ENCODE measurements at regions not wholly inside any gene's neighbourhood (a gene's known extent, or its start where the extent isn't known, plus 50 kb on each side); places are given as distances from the start of the nearest gene placed in this dataset.

DNA sequence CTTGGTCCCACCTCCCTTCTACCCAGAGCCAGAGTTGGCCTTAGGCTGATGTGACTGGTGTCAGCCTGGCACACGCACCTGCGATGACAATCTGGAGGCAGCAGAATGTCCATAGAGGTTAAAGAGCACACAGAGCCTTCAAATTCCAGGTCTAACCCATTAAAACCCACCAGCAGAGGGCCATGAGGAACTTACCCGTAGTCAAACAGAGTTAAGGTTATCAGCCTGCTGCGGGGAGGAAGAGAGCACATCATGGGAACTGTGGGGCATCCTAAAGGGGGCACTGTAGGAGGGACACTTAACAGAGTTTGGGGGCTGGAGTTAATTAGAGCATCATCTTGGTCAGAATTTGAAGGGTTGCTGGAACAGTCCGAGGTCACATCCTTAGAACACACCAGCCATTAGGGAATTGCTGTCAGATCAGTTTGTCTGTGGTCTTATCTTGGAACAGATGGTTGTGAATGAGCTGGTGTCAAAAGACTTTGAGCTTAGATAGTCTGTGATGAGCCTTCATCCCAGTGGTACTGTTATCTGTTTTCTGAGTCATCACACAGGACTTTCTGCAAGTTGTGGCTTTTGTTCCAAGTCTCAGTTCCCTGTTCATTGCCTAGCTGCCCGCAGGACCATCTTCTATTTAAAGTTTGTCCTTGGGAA is 248.6 kb downstream of the LOXHD1 start:
- Mint-ChIP-seq H3K27me3 (no peaks in the 10 kb centered on the region), H3K9me3 (no peaks in the 10 kb centered on the region), H3K27ac (no peak overlapping the region), H3K36me3 (no peaks in the 10 kb centered on the region), H3K4me1 (peaks cover 2% of the 10 kb centered on the region), H3K4me3 (no peak overlapping the region)
- no peak for DNase-seq

- Mint-ChIP-seq H3K27me3 (no peaks in the 10 kb centered on the region), H3K36me3 (no peaks in the 10 kb centered on the region), H3K9me3 (no peaks in the 10 kb centered on the region), H3K4me1 (peaks cover 2% of the 10 kb centered on the region), H3K27ac (no peak overlapping the region), H3K4me3 (no peak overlapping the region)
- DNase-seq, result no peak
These were observed 245.7 kb downstream of the LOXHD1 start for GRCh38 chr18:46411191-46411828.

DNA sequence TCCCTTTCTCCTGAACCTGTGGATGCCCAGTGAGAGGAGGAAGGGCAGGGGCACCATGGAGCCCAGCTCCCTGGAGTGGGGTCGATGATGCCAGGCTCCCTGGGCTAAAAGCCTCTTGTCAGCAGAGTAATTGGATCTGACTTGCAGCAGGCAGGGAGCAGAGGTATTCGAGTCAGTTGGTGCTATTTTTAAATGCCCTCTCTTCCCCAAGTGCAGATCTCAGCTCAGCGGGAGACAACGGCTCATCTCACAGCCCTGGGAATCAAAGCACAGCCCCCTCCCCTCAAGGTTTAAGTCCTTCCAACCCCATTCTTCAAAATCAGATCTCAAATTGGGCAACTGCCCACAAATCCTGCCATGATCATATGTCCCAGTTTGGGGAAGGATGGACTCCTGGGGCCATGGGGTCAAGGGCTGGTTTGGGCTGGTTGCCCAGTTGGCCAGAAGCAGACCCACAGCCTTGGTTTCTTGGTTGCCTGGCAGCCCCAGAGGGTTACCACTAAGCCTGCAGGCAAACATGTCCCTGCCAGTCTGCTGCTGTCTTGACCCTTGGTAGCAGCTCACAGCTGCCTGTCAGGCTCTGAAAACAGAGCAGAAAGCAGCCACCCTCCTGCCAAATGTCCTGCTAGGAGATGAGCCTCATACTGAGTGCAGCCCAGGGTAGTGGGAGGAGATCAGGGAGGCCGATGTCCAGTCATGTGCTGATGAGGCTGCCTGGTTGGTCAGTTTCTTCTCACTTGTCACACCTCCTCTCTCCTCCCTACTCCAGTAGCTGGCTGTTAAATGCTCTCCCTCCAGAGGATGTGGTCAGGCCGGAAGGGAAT is 244.9 kb downstream of the LOXHD1 start:
- H3K9me3 Mint-ChIP-seq, result no peaks in the 10 kb centered on the region
- H3K4me1 Mint-ChIP-seq, result peaks cover 2% of the 10 kb centered on the region
- no peaks in the 10 kb centered on the region for H3K36me3 Mint-ChIP-seq
- no peak for DNase-seq
- H3K27ac Mint-ChIP-seq, result no peak overlapping the region
- no peaks in the 10 kb centered on the region for H3K27me3 Mint-ChIP-seq
- H3K4me3 Mint-ChIP-seq, result no peak overlapping the region

- Mint-ChIP-seq H3K4me3 (no peak overlapping the region), H3K9me3 (no peaks in the 10 kb centered on the region), H3K4me1 (no peaks in the 10 kb centered on the region), H3K27ac (no peak overlapping the region), H3K27me3 (no peaks in the 10 kb centered on the region), H3K36me3 (no peaks in the 10 kb centered on the region)
- DNase-seq, result no peak
These were observed 244.1 kb downstream of the LOXHD1 start for GRCh38 chr18:46412916-46413315.

DNA sequence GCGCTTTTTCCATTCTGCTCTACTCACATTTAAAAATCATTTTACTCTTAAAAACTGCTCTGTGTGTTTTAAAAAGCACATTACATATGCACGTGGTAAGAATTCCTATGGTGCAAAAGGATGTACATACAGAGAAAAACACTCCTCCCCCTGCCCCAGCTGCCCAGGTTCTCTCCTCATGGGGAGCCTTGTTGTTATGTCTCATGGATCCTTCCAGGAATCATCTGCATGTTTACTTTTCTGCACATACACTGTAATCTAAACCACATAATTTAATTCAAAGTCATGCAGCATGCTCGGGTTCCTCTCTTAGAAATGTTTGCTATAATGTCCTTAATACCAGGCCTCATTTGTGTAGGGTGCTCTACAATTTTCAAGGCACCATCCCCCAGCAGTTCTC is 243.3 kb downstream of the LOXHD1 start:
- no peaks in the 10 kb centered on the region for H3K36me3 Mint-ChIP-seq
- DNase-seq, result no peak
- no peak overlapping the region for H3K27ac Mint-ChIP-seq
- no peaks in the 10 kb centered on the region for H3K9me3 Mint-ChIP-seq
- H3K27me3 Mint-ChIP-seq, result no peaks in the 10 kb centered on the region
- peaks cover 3% of the 10 kb centered on the region for H3K4me1 Mint-ChIP-seq
- no peak overlapping the region for H3K4me3 Mint-ChIP-seq

DNA sequence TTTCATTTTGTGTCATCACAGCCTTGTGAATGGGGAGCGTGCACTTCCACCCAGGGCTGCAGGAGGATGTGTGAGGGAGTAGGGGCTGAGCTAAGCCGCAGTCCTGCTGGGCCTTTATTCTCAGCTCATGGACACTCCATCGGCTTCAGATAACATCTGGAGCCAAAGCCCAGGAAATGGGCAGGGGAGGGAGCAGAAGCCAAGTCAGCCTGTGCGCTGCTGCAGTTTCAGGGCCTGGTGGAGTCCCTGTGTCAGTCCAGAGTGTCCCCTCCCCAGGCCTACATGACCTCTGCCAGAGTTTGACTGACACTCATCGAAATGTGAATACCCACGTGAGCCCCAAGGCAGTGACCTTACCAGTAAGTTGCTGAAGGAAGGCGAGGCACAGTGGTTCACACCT is 242.2 kb downstream of the LOXHD1 start:
- Mint-ChIP-seq H3K9me3 (no peaks in the 10 kb centered on the region), H3K36me3 (no peaks in the 10 kb centered on the region), H3K27me3 (no peaks in the 10 kb centered on the region), H3K4me3 (no peak overlapping the region), H3K4me1 (peaks cover 14% of the 10 kb centered on the region), H3K27ac (no peak overlapping the region)
- DNase-seq, result no peak

GRCh38 chr18:46415532-46416252 is 241.3 kb downstream of the LOXHD1 start:
- Mint-ChIP-seq H3K27ac (no peak overlapping the region), H3K4me1 (peaks cover 14% of the 10 kb centered on the region), H3K4me3 (no peak overlapping the region), H3K36me3 (no peaks in the 10 kb centered on the region), H3K27me3 (no peaks in the 10 kb centered on the region), H3K9me3 (no peaks in the 10 kb centered on the region)
- no peak for DNase-seq

DNA sequence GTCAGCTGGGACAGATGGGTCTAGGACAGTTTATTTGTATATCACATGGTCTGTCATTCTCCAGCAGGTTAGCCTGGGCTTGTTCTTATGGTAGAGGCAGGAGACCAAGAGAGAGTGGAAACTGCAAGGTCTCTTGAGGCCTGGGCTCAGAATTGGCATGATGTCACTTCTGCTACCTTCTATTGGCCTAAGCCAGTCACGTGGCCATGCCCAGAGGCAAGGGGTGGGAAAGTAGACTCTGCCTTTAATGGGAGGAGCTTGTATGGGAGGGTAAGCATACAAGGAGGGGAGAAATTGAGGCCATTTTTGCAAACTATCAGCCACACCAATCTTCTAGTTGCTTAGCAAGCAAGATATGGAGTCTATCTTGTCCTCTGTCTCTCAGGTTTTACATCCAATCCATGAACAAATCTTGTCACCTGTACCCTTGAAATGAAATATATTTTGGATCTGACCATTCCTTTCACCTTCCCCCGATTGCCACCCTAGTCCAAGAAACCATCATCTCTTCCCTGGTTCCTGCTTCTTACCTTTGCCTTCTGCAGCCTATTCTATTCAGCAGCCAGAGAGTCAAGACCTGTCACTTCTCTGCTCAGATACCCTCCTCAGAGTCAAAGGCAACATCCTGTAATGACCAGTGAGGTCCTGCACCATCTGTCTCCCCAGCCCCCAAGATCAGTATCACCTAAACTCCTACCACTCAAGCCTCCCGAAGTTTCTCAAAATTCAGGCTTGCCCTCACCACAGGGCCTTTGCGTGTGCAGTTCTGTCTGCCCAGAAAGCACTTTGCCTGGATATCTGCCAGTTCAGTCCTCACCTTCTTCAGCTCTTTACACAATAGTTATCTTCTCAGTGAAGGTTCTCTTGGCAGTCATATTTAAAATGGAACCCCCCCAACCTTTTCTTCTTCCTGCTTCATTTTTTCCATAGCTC is 240.0 kb downstream of the LOXHD1 start:
- no peak for DNase-seq
- H3K27me3 Mint-ChIP-seq, result no peaks in the 10 kb centered on the region
- H3K9me3 Mint-ChIP-seq, result no peaks in the 10 kb centered on the region
- no peak overlapping the region for H3K4me3 Mint-ChIP-seq
- H3K27ac Mint-ChIP-seq, result no peak overlapping the region
- peaks cover 14% of the 10 kb centered on the region for H3K4me1 Mint-ChIP-seq
- no peaks in the 10 kb centered on the region for H3K36me3 Mint-ChIP-seq

GRCh38 chr18:46418663-46419260 is 238.3 kb downstream of the LOXHD1 start:
- H3K36me3 Mint-ChIP-seq, result no peaks in the 10 kb centered on the region
- DNase-seq, result no peak
- no peak overlapping the region for H3K4me3 Mint-ChIP-seq
- no peak overlapping the region for H3K27ac Mint-ChIP-seq
- peaks cover 16% of the 10 kb centered on the region for H3K4me1 Mint-ChIP-seq
- H3K9me3 Mint-ChIP-seq, result no peaks in the 10 kb centered on the region
- H3K27me3 Mint-ChIP-seq, result no peaks in the 10 kb centered on the region

DNA sequence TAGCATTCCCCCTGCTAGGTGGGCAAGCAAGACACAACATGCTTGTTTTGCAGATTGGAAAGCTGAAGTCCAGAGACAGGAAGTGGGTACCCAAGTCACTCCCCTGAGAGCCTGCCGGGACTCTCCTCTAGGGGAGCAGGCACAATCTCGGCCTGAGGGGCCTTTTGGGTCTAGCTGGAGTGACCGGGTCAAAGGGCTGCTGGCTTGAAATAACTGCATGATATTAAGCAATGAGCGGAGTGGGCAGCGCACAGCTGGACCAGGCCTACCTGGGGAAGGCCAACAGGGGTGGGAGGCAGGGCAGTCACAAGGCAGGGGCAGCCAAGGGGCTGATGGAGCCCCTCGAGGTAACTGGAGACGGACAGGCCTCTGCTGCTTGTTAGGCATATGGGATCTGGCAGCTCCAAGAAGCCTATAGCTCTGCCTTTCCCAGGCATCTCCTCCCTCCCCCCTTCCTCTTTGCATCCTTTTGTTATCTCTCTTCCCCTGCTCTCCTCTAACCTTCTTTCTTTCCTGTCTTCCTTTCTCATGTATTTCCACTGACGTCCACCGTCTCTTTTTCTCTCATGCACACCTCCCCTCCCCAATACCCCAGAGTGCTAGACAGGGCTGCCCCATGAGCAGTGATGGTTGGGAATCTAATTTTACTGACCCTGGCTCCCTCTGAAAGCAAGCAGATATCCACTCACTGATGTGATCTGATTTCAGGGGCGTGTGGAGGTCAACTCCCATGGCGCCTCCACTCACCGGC is 237.5 kb downstream of the LOXHD1 start:
- H3K27ac Mint-ChIP-seq, result no peak overlapping the region

DNA sequence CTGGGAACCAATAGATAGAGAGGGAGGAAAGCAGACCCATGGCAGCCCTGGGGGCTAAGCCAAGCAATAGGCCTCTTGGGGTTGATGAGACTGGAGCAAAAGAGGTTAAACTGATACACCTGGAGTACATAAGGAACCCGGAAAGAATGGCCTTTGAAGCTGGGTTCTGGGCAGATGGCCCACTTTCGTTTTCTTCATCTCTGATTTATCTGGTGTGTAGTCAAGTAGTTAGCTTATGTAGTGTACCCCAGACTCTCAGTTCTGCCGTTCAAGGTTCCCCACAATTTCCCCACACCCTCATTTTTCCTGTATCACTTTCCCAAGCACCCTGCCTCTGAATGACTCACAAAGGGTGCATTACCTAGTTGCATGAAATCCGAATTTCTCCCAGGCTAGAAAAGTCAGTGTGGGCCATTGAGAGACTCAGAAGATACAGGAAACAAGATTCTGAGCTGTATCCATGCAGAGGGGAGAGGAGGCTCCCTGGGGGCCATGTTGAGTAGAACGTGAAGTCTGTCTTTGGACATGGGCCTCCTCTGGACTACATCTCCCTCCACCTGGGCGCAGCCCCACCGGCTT is 235.0 kb downstream of the LOXHD1 start:
- H3K4me1 Mint-ChIP-seq, result peaks cover 16% of the 10 kb centered on the region
- DNase-seq, result no peak
- no peak overlapping the region for H3K27ac Mint-ChIP-seq
- no peaks in the 10 kb centered on the region for H3K27me3 Mint-ChIP-seq
- no peaks in the 10 kb centered on the region for H3K9me3 Mint-ChIP-seq
- H3K36me3 Mint-ChIP-seq, result no peaks in the 10 kb centered on the region
- H3K4me3 Mint-ChIP-seq, result no peak overlapping the region

More for the DNA sequence above, 237.5 kb downstream of the LOXHD1 start:
- no peaks in the 10 kb centered on the region for H3K9me3 Mint-ChIP-seq
- no peak overlapping the region for H3K4me3 Mint-ChIP-seq
- no peaks in the 10 kb centered on the region for H3K27me3 Mint-ChIP-seq
- DNase-seq, result no peak
- no peaks in the 10 kb centered on the region for H3K36me3 Mint-ChIP-seq
- peaks cover 16% of the 10 kb centered on the region for H3K4me1 Mint-ChIP-seq

DNA sequence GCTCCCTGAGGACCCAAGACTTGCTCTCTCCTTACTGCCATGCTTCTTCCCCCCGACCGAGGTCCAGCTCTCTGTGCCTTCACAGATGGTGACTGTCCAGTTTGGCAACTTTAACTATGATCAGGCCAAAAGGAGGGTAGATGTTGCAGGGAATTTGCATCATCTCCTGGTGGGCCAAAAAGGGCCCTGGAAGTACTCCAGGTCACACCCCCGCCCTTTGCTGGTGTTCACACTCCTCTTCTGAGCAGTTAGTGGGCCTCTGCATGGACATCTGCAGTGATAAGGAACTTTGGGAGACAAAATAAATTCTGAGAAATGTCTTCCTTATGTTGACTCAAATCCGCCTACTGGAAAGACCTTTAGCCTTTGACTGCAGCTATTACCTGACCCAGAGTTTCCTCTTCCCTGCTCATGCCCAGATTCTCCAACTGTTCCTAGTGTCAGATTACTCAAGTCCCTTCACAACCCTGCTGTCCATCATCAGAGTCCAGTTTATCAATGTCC is 234.4 kb downstream of the LOXHD1 start:
- H3K36me3 Mint-ChIP-seq, result no peaks in the 10 kb centered on the region
- no peak overlapping the region for H3K27ac Mint-ChIP-seq
- no peaks in the 10 kb centered on the region for H3K27me3 Mint-ChIP-seq
- peaks cover 16% of the 10 kb centered on the region for H3K4me1 Mint-ChIP-seq
- no peaks in the 10 kb centered on the region for H3K9me3 Mint-ChIP-seq
- DNase-seq, result no peak
- no peak overlapping the region for H3K4me3 Mint-ChIP-seq

DNA sequence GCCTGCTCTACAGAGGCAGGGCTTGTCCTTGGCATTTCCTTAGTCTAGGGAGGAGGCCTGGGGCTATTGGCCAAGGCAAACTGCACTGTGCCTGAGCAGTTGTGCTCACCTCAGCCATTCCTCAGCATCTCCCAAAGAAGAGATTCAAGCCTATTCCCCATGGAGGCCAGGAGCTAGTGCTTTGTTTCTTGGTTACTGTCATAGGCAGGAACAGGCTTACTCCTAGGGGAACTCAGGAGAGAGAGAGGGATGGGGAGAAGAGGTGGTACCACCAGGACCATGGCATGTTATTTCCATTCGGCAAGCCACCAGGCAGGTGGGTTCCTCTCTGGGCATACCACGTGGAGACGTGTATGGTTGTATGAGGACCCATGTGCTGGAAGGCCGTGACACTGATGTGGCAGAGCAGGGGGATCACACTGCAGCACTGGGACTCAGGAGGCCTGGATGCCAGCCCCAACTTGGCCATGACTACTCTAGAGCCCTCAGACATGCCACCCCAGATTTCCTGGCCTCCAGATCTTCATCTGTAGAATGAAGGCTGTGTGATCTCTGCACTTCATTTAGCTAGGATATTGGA is 233.7 kb downstream of the LOXHD1 start:
- H3K27me3 Mint-ChIP-seq, result no peaks in the 10 kb centered on the region
- no peak overlapping the region for H3K27ac Mint-ChIP-seq
- H3K36me3 Mint-ChIP-seq, result no peaks in the 10 kb centered on the region
- peaks cover 16% of the 10 kb centered on the region for H3K4me1 Mint-ChIP-seq
- no peaks in the 10 kb centered on the region for H3K9me3 Mint-ChIP-seq
- H3K4me3 Mint-ChIP-seq, result no peak overlapping the region
- DNase-seq, result no peak
